ENCODE measurements at regions not wholly inside any gene's neighbourhood (a gene's known extent, or its start where the extent isn't known, plus 50 kb on each side); places are given as distances from the start of the nearest gene placed in this dataset.

DNA sequence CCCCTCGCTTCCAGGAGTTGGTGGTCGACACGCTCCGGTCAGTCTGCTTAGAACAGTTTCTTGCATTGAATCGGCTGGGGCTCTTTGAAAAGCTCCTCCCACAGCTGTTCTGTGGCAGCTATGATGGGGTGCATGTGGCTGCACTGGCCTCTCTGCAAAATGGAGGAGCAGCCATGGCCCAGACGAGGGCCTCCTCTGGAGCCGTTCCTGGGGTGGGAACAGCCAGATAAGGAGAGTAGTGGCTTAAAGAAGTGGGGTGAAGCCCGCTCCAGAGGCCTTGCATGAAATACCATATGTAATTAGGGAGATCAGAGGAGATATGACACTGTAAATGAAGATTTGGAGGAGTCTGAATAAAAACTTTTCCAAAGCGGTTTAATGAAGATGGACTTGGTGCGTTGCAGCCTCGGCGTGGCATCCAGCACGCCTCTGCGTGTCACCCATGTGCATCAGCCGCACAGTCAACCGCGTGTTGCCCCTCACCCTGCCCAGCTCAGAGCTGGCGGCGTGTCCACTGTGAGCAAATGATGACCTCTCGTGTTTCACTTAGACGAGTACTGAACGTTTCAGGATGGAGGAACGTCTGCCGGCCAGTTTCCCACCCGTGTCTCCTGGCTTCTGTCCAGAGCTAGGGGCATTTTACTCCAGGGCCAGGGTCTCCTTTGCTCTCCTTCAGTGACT lies 199.2 kb downstream of the TEX29 start:
- Mint-ChIP-seq H3K9me3 (no peaks in the 10 kb centered on the region), H3K27ac (no peak overlapping the region), H3K36me3 (no peaks in the 10 kb centered on the region), H3K27me3 (ENCODE audit: low read depth in 3 of 3) (peaks cover 0 to 2% (median 0%) of the 10 kb centered on the region in 3 donors), H3K4me1 (no peaks in the 10 kb centered on the region), H3K4me3 (no peak overlapping the region)
- DNase-seq: no peak

DNA sequence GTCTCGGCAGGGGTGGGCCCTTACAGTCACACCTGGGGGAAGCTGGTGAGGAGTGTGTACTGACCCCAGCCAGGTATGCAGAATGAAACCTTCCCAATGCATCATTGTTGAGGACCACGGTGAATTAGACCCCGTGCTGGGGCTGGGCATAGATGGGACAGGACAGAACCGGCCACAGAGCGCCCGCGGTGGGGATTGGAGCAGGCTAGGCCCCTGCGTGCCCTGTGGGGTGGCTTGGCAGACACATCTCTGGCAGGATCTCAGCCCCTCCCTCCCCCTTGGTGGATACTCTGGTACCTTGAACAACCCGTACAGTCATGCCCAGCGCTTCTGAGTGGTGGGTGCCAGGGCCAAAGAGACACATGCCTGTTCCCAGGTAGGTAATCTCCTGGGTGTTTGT lies 200.6 kb downstream of the TEX29 start:
- no peak overlapping the region for H3K27ac Mint-ChIP-seq
- H3K4me3 Mint-ChIP-seq: no peak overlapping the region
- no peaks in the 10 kb centered on the region for H3K4me1 Mint-ChIP-seq
- no peak for DNase-seq
- H3K9me3 Mint-ChIP-seq: no peaks in the 10 kb centered on the region
- no peaks in the 10 kb centered on the region for H3K36me3 Mint-ChIP-seq
- H3K27me3 Mint-ChIP-seq (ENCODE audit: low read depth in 3 of 3): peaks cover 0 to 2% (median 0%) of the 10 kb centered on the region in 3 donors

DNA sequence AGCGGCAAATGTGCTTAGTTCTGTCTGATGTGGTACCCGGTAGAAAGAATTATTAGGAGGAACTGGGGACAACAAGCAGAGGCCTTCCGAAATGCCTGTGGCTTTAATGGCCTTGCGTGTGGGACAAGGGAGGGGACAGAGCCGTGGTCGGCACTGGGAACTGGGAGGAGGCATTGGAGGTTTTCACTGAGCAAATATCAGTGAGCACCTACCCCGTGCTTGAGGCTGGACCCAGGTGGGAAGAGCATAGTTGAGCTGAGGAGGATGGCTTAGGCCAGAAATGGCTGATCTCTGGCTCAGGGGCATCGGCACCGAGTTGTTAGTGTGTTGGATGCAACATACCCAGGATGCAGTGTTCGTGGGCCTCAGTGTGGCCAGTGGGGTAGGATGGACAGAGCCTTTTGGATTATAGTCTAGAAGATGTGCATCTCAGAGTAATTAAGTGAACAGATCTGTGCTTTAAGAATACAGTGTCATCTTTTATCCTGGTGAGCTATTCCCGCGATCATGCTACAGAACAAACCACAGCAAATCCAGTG lies 201.3 kb downstream of the TEX29 start:
- H3K27me3 Mint-ChIP-seq (ENCODE audit: low read depth in 3 of 3): peaks cover 0 to 2% (median 0%) of the 10 kb centered on the region in 3 donors
- no peaks in the 10 kb centered on the region for H3K36me3 Mint-ChIP-seq
- DNase-seq: no peak
- no peaks in the 10 kb centered on the region for H3K4me1 Mint-ChIP-seq
- H3K4me3 Mint-ChIP-seq: no peak overlapping the region
- no peak overlapping the region for H3K27ac Mint-ChIP-seq
- no peaks in the 10 kb centered on the region for H3K9me3 Mint-ChIP-seq

DNA sequence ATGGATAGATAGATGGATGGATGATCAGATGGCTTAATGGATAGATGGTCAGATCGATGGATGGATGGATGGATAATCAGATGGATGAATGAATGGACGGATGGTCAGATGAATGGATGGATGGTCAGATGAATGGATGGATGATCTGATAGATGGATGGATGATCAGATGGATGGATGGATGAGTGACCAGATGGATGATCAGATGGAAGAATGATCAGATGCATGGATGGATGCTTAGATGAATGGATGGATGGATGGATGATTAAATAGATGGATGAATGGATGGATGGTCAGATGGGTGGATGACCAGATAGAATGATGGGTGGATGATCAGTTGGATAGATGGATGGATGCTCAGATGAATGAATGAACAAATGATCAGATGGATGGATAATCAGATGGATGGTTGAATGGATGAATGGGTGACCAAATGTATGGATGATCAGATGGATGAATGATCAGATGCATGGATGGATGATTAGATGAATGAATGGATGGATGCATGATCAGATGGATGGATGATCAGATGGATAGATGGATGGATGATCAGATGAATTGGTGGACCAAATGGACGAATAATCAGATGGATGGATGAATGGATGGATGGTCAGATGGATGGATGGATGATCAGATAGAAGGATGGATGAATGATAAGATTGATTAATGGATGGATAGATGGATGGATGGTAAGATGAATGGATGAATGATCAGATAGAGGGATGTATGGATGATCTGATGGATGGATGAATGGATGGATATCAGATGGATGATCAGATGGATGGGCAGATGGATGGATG lies 205.1 kb downstream of the TEX29 start:
- DNase-seq: no peak
- no peak overlapping the region for H3K4me3 Mint-ChIP-seq
- no peaks in the 10 kb centered on the region for H3K36me3 Mint-ChIP-seq
- H3K4me1 Mint-ChIP-seq: no peaks in the 10 kb centered on the region
- no peaks in the 10 kb centered on the region for H3K9me3 Mint-ChIP-seq
- peaks cover 0 to 4% (median 2%) of the 10 kb centered on the region in 3 donors for H3K27me3 Mint-ChIP-seq (ENCODE audit: low read depth in 3 of 3)
- no peak overlapping the region for H3K27ac Mint-ChIP-seq

DNA sequence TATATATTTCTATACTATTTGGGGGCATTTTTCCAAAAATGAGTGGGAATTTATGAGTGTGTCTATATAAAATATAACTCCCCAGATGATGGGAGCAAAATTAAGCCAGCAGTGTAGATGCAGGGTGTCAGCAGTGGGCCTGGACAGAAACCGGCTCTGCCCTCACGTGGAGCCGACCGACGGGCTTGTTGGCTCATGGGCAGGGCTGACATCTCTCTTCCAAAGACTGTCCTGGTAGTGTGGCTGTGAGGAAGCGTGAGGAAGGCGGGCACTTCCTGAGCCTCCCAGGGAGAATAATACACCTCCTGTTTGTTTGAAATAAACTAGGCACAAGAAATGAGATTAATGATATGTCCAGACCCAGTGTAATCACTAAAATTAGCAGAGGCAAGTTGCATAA lies 206.5 kb downstream of the TEX29 start:
- Mint-ChIP-seq H3K4me1 (no peaks in the 10 kb centered on the region), H3K27me3 (ENCODE audit: low read depth in 3 of 3) (peaks cover 0 to 6% (median 2%) of the 10 kb centered on the region in 3 donors), H3K27ac (no peak overlapping the region), H3K36me3 (no peaks in the 10 kb centered on the region), H3K4me3 (no peak overlapping the region), H3K9me3 (no peaks in the 10 kb centered on the region)
- DNase-seq: no peak

DNA sequence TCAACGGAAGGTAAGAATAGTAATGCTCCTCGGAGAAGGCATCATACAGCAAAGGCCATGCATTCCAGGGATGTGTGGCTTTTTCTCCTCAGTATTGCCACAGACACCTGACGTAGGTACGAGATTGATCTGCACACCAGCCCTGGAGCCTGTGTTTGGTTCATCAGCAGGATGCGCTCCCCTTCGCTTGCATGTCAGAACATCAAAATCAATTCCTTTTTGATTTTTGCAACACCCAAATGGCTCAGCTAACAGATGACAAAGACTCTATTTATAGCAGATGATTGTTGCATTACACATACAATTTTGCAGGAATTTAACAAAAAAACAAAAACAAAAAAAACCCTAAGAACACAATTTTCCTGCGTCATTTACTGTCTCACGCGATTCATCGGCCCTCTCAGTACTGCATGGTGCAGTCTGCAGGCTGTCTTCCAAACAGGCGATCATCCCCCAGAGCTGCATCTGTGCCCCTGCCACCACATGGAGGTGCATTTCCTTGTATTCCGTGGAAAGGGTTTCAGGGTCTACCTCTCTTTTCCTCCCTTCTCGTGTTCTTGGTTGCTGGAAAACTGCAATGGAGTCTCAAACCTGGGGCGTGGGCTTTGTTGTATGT lies 207.3 kb downstream of the TEX29 start:
- H3K4me3 Mint-ChIP-seq: no peak overlapping the region
- DNase-seq: no peak
- no peaks in the 10 kb centered on the region for H3K36me3 Mint-ChIP-seq
- no peaks in the 10 kb centered on the region for H3K9me3 Mint-ChIP-seq
- no peak overlapping the region for H3K27ac Mint-ChIP-seq
- H3K27me3 Mint-ChIP-seq (ENCODE audit: low read depth in 3 of 3): peaks cover under 1 to 6% (median 2%) of the 10 kb centered on the region in 3 donors
- H3K4me1 Mint-ChIP-seq: no peaks in the 10 kb centered on the region

DNA sequence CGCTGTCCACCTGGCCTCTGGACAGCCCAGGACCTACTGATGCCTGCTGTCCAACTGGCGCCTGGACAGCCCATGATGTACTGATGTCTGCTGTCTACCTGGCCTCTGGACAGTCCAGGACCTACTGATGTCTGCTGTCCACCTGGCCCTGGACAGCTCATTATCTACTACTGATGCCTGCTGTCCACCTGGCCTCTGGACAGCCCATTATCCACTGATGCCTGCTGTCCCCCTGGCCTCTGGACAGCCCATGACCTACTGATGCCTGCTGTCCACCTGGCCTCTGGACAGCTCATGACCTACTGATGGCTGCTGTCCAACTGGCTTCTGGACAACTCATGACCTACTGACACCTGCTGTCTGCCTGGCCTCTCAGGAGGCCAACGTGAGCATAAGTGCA lies 208.1 kb downstream of the TEX29 start:
- H3K4me3 Mint-ChIP-seq: no peak overlapping the region
- no peaks in the 10 kb centered on the region for H3K4me1 Mint-ChIP-seq
- peaks cover 2 to 6% (median 6%) of the 10 kb centered on the region in 3 donors for H3K27me3 Mint-ChIP-seq (ENCODE audit: low read depth in 3 of 3)
- H3K9me3 Mint-ChIP-seq: peaks cover 0 to 2% (median 0%) of the 10 kb centered on the region in 6 donors
- no peak overlapping the region for H3K27ac Mint-ChIP-seq
- no peaks in the 10 kb centered on the region for H3K36me3 Mint-ChIP-seq
- no peak for DNase-seq

DNA sequence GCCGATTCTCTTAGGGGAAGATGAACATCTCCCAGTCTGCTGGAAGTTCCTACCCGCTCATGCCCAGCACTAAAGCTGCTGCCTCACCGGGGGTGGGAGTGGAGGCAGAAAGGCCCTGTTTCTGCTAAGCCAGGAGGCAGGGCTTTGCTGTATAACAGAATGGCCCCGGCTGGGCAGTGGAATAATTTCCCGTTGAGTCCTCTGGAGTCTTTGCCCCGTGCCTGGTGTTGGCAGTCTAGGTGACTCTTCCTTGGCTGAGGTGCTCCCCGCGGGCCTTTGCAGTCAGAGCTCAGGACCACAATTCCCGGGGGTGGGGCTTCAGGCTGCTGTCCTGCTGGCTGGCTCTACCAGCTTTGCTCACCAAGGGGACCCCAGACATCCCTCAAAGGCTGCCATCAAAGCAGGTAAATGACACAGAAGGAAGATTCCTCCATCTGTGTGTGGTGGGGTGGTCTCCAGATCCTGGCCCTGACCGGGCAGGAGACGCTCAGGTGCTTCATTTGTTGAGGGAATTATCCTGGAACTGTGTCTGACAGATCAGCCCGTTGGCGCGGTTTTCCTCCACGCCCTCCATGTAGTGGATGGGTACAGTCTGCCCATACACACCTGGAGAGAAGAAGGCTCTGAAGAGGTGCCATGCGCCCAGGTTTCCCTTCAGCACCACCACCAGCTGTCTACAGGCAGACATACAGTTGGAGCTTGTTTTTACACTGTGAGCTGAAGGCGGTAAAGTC lies 209.9 kb downstream of the TEX29 start:
- Mint-ChIP-seq H3K27ac (no peak overlapping the region), H3K36me3 (no peaks in the 10 kb centered on the region), H3K9me3 (peaks cover 0 to 2% (median 0%) of the 10 kb centered on the region in 6 donors), H3K4me3 (no peak overlapping the region), H3K27me3 (ENCODE audit: low read depth in 3 of 3) (peaks cover 9 to 14% (median 12%) of the 10 kb centered on the region in 3 donors), H3K4me1 (peaks cover 1 to 7% of the 10 kb centered on the region in 2 donors)
- no peak for DNase-seq

DNA sequence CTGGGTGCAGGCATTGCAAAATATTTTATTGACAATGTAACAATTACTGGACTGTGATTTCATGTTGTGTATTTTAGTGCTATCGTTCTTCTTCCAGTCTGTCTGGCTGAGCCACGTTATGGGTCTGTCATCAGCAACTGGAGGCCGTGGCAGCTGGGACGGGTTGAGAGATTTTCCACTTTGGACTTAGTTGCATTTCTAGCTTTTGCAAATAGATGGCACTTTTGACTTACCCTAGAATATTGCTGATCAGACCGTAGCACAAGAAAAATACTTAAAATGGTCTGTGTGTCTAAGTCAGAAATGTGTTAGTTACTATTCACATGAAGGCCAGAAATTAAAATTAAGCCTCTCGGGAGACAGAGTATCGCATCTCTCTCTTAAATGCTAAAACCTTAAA lies 211.1 kb downstream of the TEX29 start:
- Mint-ChIP-seq H3K4me3 (no peak overlapping the region), H3K27me3 (ENCODE audit: low read depth in 3 of 3) (peaks cover 11 to 18% (median 15%) of the 10 kb centered on the region in 3 donors), H3K27ac (no peak overlapping the region), H3K4me1 (peaks cover 2 to 12% of the 10 kb centered on the region in 2 donors), H3K9me3 (peaks cover 0 to 2% (median 0%) of the 10 kb centered on the region in 6 donors), H3K36me3 (no peaks in the 10 kb centered on the region)
- DNase-seq: peak in 2 of 3 donors; percentile 5 to 7

DNA sequence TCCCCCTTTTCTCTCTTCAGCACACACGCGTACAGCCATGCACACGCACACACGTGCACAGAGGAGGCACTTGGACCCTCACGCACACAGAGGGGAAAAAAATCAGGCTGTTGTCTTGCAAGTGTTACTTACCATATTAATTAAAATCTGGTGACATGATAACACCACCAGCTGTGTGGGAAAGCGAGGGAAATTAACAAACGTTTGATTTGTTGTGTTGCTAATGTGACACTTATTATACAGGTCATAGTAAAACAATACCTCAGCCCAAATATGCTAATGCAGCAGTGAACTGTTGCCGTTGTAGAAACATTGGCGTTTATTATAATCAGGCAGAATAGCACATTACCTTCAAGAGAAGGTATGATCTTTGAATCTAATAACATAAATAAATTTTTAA lies 211.7 kb downstream of the TEX29 start:
- peaks cover 2 to 12% of the 10 kb centered on the region in 2 donors for H3K4me1 Mint-ChIP-seq
- peaks cover 0 to 2% (median 0%) of the 10 kb centered on the region in 6 donors for H3K9me3 Mint-ChIP-seq
- H3K4me3 Mint-ChIP-seq: no peak overlapping the region
- H3K27me3 Mint-ChIP-seq (ENCODE audit: low read depth in 3 of 3): peaks cover 15 to 18% (median 16%) of the 10 kb centered on the region in 3 donors
- H3K36me3 Mint-ChIP-seq: no peaks in the 10 kb centered on the region
- DNase-seq: no peak
- no peak overlapping the region for H3K27ac Mint-ChIP-seq

DNA sequence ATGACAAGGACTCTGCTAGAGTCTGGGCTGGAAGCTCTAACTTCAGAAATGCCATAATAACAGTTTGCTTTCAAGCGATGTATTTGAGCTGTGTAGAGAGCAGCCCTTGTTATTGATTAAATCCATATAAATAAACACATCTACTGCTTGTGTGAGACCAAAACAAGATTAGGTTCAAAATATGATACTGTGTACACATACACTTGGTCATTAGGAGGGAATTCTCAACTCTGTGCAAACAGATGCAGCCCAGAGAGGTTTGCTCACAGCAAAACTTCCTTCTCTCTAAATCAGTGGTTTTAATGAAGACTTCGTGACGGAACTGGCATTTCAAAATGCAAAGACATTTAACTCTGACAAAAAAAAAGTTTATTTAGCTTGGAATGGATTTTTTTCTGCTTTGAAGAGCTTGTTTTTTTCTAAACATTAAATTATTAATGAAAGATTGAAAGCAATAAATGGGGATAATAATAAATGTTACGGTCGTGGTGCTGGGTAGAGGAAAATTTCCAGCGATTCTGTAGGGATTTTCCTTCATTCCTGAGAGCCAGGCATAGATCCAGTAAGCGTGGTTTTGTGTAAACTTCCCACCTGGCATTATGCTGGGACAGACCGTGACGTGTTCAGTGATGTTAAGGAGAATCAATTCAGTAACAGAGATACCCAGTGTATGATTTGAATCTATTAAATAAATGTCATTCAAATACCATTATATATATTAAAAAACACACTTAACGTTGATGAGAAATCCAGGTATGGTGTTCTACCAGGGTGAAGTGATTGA lies 213.7 kb downstream of the TEX29 start:
- H3K36me3 Mint-ChIP-seq: no peaks in the 10 kb centered on the region
- H3K4me1 Mint-ChIP-seq: peaks cover 2 to 12% of the 10 kb centered on the region in 2 donors
- H3K27ac Mint-ChIP-seq: no peak overlapping the region
- peaks cover 0 to 2% (median 0%) of the 10 kb centered on the region in 6 donors for H3K9me3 Mint-ChIP-seq
- no peak overlapping the region for H3K4me3 Mint-ChIP-seq
- H3K27me3 Mint-ChIP-seq (ENCODE audit: low read depth in 3 of 3): peaks cover 15 to 19% (median 18%) of the 10 kb centered on the region in 3 donors
- no peak for DNase-seq

DNA sequence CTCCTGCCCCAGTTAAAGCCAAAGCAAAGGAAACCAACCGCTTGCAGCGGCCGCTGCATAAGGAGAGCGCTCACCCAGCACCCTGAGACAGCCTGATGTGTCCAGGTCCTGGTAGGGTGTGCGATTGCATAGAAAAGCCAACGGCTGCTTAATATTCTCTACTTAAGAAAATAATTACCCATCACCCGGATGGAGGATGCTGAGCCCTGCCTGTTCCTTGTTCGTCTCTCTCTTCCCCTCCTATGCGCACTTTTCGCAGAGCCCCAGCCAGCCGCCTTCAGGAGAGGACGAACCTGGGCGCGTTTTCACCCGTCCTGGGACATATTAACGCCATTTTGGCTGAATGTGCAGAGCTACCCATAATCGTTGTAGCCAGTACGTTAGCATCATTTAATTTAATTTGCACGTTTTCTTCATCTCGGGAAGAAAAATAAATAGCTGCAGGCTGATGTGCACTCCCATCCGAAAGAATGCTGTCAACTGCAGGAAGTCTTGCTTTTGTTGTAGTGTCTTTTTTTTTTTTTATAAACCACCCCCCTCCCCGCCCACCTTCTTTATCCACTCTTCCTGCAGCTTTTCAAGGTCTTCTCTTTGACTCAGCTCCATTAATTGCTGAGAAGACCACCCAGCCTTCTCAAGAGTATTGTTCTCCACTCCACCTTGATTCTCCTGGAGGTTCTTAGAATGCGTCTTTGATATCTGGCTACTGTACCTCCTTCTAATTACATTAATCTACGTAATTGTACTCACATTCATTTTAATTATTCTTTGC lies 214.5 kb downstream of the TEX29 start:
- peaks cover 0 to 2% (median 0%) of the 10 kb centered on the region in 6 donors for H3K9me3 Mint-ChIP-seq
- no peak overlapping the region for H3K27ac Mint-ChIP-seq
- peaks cover 16 to 19% (median 16%) of the 10 kb centered on the region in 3 donors for H3K27me3 Mint-ChIP-seq (ENCODE audit: low read depth in 3 of 3)
- H3K36me3 Mint-ChIP-seq: no peaks in the 10 kb centered on the region
- peaks cover 2 to 12% of the 10 kb centered on the region in 2 donors for H3K4me1 Mint-ChIP-seq
- DNase-seq: no peak
- peak overlapping the region in 4 of 5 donors; percentile 4 to 24 (median 16) for H3K4me3 Mint-ChIP-seq

Measured in immature natural killer cell (primary cell).